Osteocyte (in vitro differentiated cells): ENCODE measurements at regions not wholly inside any gene's neighbourhood (a gene's known extent, or its start where the extent isn't known, plus 50 kb on each side); places are given as distances from the start of the nearest gene placed in this dataset.

ENCODE experiments used
- DNase-seq: peaks from one replicate; pipeline ENCODE4 v3.0.0; 2021; ENCODE audit warnings: mixed read lengths; ENCODE audit not compliant: unreplicated experiment; ENCODE audit errors: extremely low spot score
- H3K27ac Mint-ChIP-seq: one replicate; pipeline ENCODE4 v1.8.0; 2021; ENCODE audit warnings: mild to moderate bottlenecking, mixed read lengths; ENCODE audit not compliant: unreplicated experiment
- H3K27me3 Mint-ChIP-seq: one replicate; pipeline ENCODE4 v1.8.0; 2021; ENCODE audit warnings: mixed read lengths; ENCODE audit not compliant: unreplicated experiment
- H3K36me3 Mint-ChIP-seq: one replicate; pipeline ENCODE4 v1.8.0; 2021; ENCODE audit warnings: mixed read lengths; ENCODE audit not compliant: unreplicated experiment
- H3K4me1 Mint-ChIP-seq: one replicate; pipeline ENCODE4 v1.8.0; 2021; ENCODE audit warnings: mixed read lengths; ENCODE audit not compliant: unreplicated experiment
- H3K4me3 Mint-ChIP-seq: one replicate; pipeline ENCODE4 v1.8.0; 2021; ENCODE audit warnings: mild to moderate bottlenecking, moderate library complexity, mixed read lengths; ENCODE audit not compliant: unreplicated experiment
- H3K9me3 Mint-ChIP-seq: one replicate; pipeline ENCODE4 v1.8.0; 2021; ENCODE audit warnings: mixed read lengths; ENCODE audit not compliant: unreplicated experiment
- CTCF ChIP-seq: fragments of 200-600 bp; sonication (generic); IDR thresholded peaks from 2 replicates; pipeline ENCODE4 v1.5.0; 2021; ENCODE audit warnings: antibody characterized with exemption, mild to moderate bottlenecking, moderate library complexity

GRCh38 chr10:62463364-62463763 lies 89.2 kb downstream of the ZNF365 start:
- no peak overlapping the region for H3K27ac Mint-ChIP-seq
- H3K9me3 Mint-ChIP-seq: no peaks in the 10 kb centered on the region
- H3K4me1 Mint-ChIP-seq: peaks cover 3% of the 10 kb centered on the region
- no peak for DNase-seq
- no peak overlapping the region for H3K4me3 Mint-ChIP-seq
- H3K36me3 Mint-ChIP-seq: no peaks in the 10 kb centered on the region
- H3K27me3 Mint-ChIP-seq: no peaks in the 10 kb centered on the region
- no peak for TF ChIP-seq CTCF

GRCh38 chr10:62464308-62464707 lies 90.1 kb downstream of the ZNF365 start:
- Mint-ChIP-seq H3K36me3 (no peaks in the 10 kb centered on the region), H3K4me1 (no peaks in the 10 kb centered on the region), H3K27me3 (no peaks in the 10 kb centered on the region), H3K4me3 (no peak overlapping the region), H3K27ac (no peak overlapping the region), H3K9me3 (no peaks in the 10 kb centered on the region)
- TF ChIP-seq CTCF: no peak
- no peak for DNase-seq

GRCh38 chr10:62466590-62466989 lies 92.4 kb downstream of the ZNF365 start:
- Mint-ChIP-seq H3K36me3 (no peaks in the 10 kb centered on the region), H3K4me1 (peaks cover 2% of the 10 kb centered on the region), H3K4me3 (no peak overlapping the region), H3K27me3 (no peaks in the 10 kb centered on the region), H3K27ac (no peak overlapping the region), H3K9me3 (no peaks in the 10 kb centered on the region)
- no peak for TF ChIP-seq CTCF
- no peak for DNase-seq

- peaks cover 9% of the 10 kb centered on the region for H3K4me1 Mint-ChIP-seq
- no peak overlapping the region for H3K27ac Mint-ChIP-seq
- H3K27me3 Mint-ChIP-seq: no peaks in the 10 kb centered on the region
- no peak for TF ChIP-seq CTCF
- no peak overlapping the region for H3K4me3 Mint-ChIP-seq
- no peaks in the 10 kb centered on the region for H3K9me3 Mint-ChIP-seq
- H3K36me3 Mint-ChIP-seq: no peaks in the 10 kb centered on the region
- DNase-seq: no peak
Measured at GRCh38 chr10:62467527-62467926, 93.4 kb downstream of the ZNF365 start.

- Mint-ChIP-seq H3K9me3 (peaks cover 2% of the 10 kb centered on the region), H3K4me3 (no peak overlapping the region), H3K27me3 (no peaks in the 10 kb centered on the region), H3K27ac (no peak overlapping the region), H3K4me1 (peaks cover 26% of the 10 kb centered on the region), H3K36me3 (no peaks in the 10 kb centered on the region)
- DNase-seq: no peak
- TF ChIP-seq CTCF: no peak
Measured at GRCh38 chr10:62471711-62472110, 97.5 kb downstream of the ZNF365 start.
